ENCODE measurements at regions not wholly inside any gene's neighbourhood (a gene's known extent, or its start where the extent isn't known, plus 50 kb on each side); places are given as distances from the start of the nearest gene placed in this dataset.

GRCh38 chr6:93886416-93886815 is 467.1 kb upstream of the EPHA7 start:
- no peak for TF ChIP-seq CTCF (IDR thresholded peaks at IDR 0.05)
- TF ChIP-seq POLR2A (IDR thresholded peaks at IDR 0.05): no peak
